Endothelial cell of umbilical vein (primary cell): ENCODE measurements at regions not wholly inside any gene's neighbourhood (a gene's known extent, or its start where the extent isn't known, plus 50 kb on each side); places are given as distances from the start of the nearest gene placed in this dataset.
"Not testable (repeated sequence)": the region's sequence is repeated elsewhere in the genome, so short reads cannot be mapped to it uniquely, and the experiment has no call there.

Experiments used
- BruUV-seq: library from RNA; stranded (reverse); fragments of 400-500 nt; replicated peaks from 2 replicates; lab custom pipeline; 2021; lab: Mats Ljungman, UMichigan
- CTCF ChIA-PET: fragments of 300-600, 350-600 bp; sonication (Branson Sonifier 250); formaldehyde crosslinking; loops from one replicate; lab custom pipeline; 2021; ENCODE audit warnings: antibody characterized with exemption, inconsistent platforms; lab: Charles Lee
- POLR2A ChIA-PET: fragments of 300-600, 350-600 bp; sonication (Branson Sonifier 250); formaldehyde crosslinking; loops from one replicate; lab custom pipeline; 2021; ENCODE audit warnings: antibody characterized with exemption, inconsistent platforms; lab: Charles Lee
- DNase-seq: peaks from one replicate; pipeline ENCODE4 v3.0.0-alpha.2; 2011; ENCODE audit warnings: low read depth, low spot score
- FAIRE-seq: peaks from 2 replicates; lab custom pipeline; 2011; peaks lifted over from hg19 to GRCh38; lab: Jason Lieb, UNC
- H2AFZ ChIP-seq: 2 replicates; pipeline ENCODE4 v1.6.0; 2012; ENCODE audit warnings: low read depth, low read length, control low read depth, inconsistent platforms
- H3K27ac ChIP-seq: 2 replicates; pipeline ENCODE4 v1.5.1; 2011; ENCODE audit warnings: low read depth, mild to moderate bottlenecking, control low read depth, low read length, moderate library complexity; ENCODE audit not compliant: insufficient read depth
- H3K27me3 ChIP-seq, 2 experiments: 2 replicates each; pipeline versions ENCODE4 v1.6.0 to v1.6.1; 2011; ENCODE audit warnings: low read length in 2 of 2, mixed read lengths in 1 of 2; ENCODE audit not compliant: control insufficient read depth in 2 of 2, insufficient read depth in 2 of 2
- H3K36me3 ChIP-seq, 2 experiments: 2 replicates in 1 of 2; 3 replicates in 1 of 2; pipeline ENCODE4 v1.5.1; 2011; ENCODE audit warnings: low read length in 2 of 2, mild to moderate bottlenecking in 1 of 2, moderate library complexity in 1 of 2; ENCODE audit not compliant: control insufficient read depth in 2 of 2, insufficient read depth in 2 of 2; ENCODE audit errors: extremely low read depth in 1 of 2
- H3K4me1 ChIP-seq: 3 replicates; pipeline ENCODE4 v1.5.1; 2011; ENCODE audit warnings: mild to moderate bottlenecking, low read length; ENCODE audit not compliant: control insufficient read depth, insufficient read depth; ENCODE audit errors: extremely low read depth
- H3K4me2 ChIP-seq: 2 replicates; pipeline ENCODE4 v1.6.1; 2011; ENCODE audit warnings: low read length, control low read depth, mixed read lengths; ENCODE audit not compliant: insufficient read depth
- H3K4me3 ChIP-seq, 3 experiments: fragments of 200-600 bp in 1 of 3; sonication (generic), shearing (Covaris generic) in 1 of 3; replicated peaks in 1 of 3; 2 replicates each; pipeline ENCODE4 v1.5.1; 2011 to 2016; ENCODE audit warnings: control low read depth in 3 of 3, low read length in 3 of 3, mild to moderate bottlenecking in 2 of 3, inconsistent platforms in 1 of 3, low read depth in 1 of 3, moderate library complexity in 1 of 3; ENCODE audit not compliant: insufficient read depth in 1 of 3
- H3K79me2 ChIP-seq: 2 replicates; pipeline ENCODE4 v1.6.0; 2012; ENCODE audit warnings: low read length, inconsistent platforms; ENCODE audit not compliant: control insufficient read depth, insufficient read depth
- H3K9ac ChIP-seq: replicated peaks from 2 replicates; pipeline ENCODE3; 2011; ENCODE audit warnings: low read length, control low read depth; ENCODE audit not compliant: insufficient read depth; ENCODE audit errors: extremely low read depth
- H3K9me1 ChIP-seq: replicated peaks from 3 replicates; pipeline ENCODE4 v1.6.0; 2011; ENCODE audit warnings: mild to moderate bottlenecking, low read length; ENCODE audit not compliant: control insufficient read depth, insufficient read depth; ENCODE audit errors: extremely low read depth
- H3K9me3 ChIP-seq: replicated peaks from 2 replicates; pipeline ENCODE4 v1.5.1; 2012; ENCODE audit warnings: low read length, inconsistent platforms; ENCODE audit not compliant: control insufficient read depth, insufficient read depth
- H4K20me1 ChIP-seq: replicated peaks from 2 replicates; pipeline ENCODE3; 2011; ENCODE audit warnings: mild to moderate bottlenecking, low read length; ENCODE audit not compliant: control insufficient read depth, insufficient read depth; ENCODE audit errors: extremely low read depth
- CTCF ChIP-seq, 2 donors: IDR thresholded peaks; 1 replicate in 1 of 2; 2 replicates in 1 of 2; pipeline ENCODE4 v1.5.1; 2011; ENCODE audit warnings: low read length in 2 of 2, mild to moderate bottlenecking in 2 of 2, moderate library complexity in 2 of 2, control low read depth in 1 of 2, inconsistent platforms in 1 of 2, low read depth in 1 of 2; ENCODE audit not compliant: insufficient read depth in 1 of 2; ENCODE audit errors: extremely low read depth in 1 of 2
- EZH2 ChIP-seq: IDR thresholded peaks from 2 replicates; pipeline ENCODE4 v1.6.1; 2012; ENCODE audit warnings: borderline replicate concordance, low read depth, mild to moderate bottlenecking, moderate library complexity, low read length, inconsistent platforms; ENCODE audit not compliant: severe bottlenecking
- FOS ChIP-seq: IDR thresholded peaks from 2 replicates; pipeline ENCODE4 v1.6.1; 2011; ENCODE audit warnings: mild to moderate bottlenecking, low read length, moderate library complexity, borderline replicate concordance; ENCODE audit not compliant: insufficient read depth
- GATA2 ChIP-seq: IDR thresholded peaks from 2 replicates; pipeline ENCODE4 v1.7.0; 2011; ENCODE audit warnings: low read depth, mild to moderate bottlenecking, moderate library complexity, mixed read lengths, low read length; ENCODE audit not compliant: insufficient read length, insufficient read depth
- JUN ChIP-seq: IDR thresholded peaks from 2 replicates; pipeline ENCODE4 v1.6.1; 2011; ENCODE audit warnings: borderline replicate concordance, low read depth; ENCODE audit not compliant: insufficient read length, insufficient read depth
- MAX ChIP-seq: IDR thresholded peaks from 2 replicates; pipeline ENCODE4 v1.6.1; 2011; ENCODE audit not compliant: insufficient read depth, insufficient read length
- MYC ChIP-seq: IDR thresholded peaks from one replicate; pipeline ENCODE4 v1.6.1; 2011; ENCODE audit warnings: mild to moderate bottlenecking, low read depth, low read length
- POLR2A ChIP-seq: IDR thresholded peaks from 2 replicates; pipeline ENCODE4 v1.6.1; 2012; ENCODE audit warnings: low read depth, mild to moderate bottlenecking, control low read depth, low read length
- dilution Hi-C: fragments of 300-500 bp; cut with MboI; formaldehyde crosslinking; loops from one replicate; pipeline ENCODE4 v1.15.0; 2019; ENCODE audit warnings: low sequenced_read_pairs; ENCODE audit not compliant: extremely low pct_ligation_motif_present
- intact Hi-C: fragments of 100-400 bp; cut with micrococcal nuclease; formaldehyde crosslinking; loops from one replicate; pipeline ENCODE4 v1.10.0; 2022

- Histone ChIP-seq H4K20me1 (no peaks in the 10 kb centered on the region), H3K9ac (no peak overlapping the region), H2AFZ (no peak overlapping the region), H3K4me1 (no peaks in the 10 kb centered on the region), H3K4me3 (no peak overlapping the region), H3K9me1 (no peaks in the 10 kb centered on the region), H3K9me3 (no peaks in the 10 kb centered on the region), H3K4me2 (no peak overlapping the region), H3K27ac (no peak overlapping the region), H3K36me3 (no peaks in the 10 kb centered on the region), H3K27me3 (peaks cover 0 to 2% of the 10 kb centered on the region in 2 experiments), H3K79me2 (no peaks in the 10 kb centered on the region)
- POLR2A ChIA-PET = no interaction called here
- TF ChIP-seq FOS (no peak), CTCF (IDR thresholded peaks at IDR 0.05; ENCODE audit: extremely low read depth in 1 of 2, insufficient read depth in 1 of 2, low read depth in 1 of 2, low read length in 2 of 2) (no peak), EZH2 (no peak), GATA2 (no peak), MAX (no peak), MYC (no peak), POLR2A (no peak), JUN (no peak)
- CTCF ChIA-PET = interaction anchor here (1.5 kb wide), 1 partner anchor 11 kb away, joined by 4 read pairs; no protein-coding TSS in a partner anchor
- BruUV-seq = no TSS peak
- FAIRE-seq = no peak
- no peak for DNase-seq
- dilution Hi-C loops = no loop called here
- intact Hi-C loops = no loop called here
Measured at GRCh38 chr1:98515744-98516143, 145.8 kb upstream of the SNX7 start.

GRCh38 chr1:98512216-98512615 lies 149.3 kb upstream of the SNX7 start:
- FAIRE-seq, POLR2A ChIA-PET, H3K4me1 ChIP-seq, H3K9me1 ChIP-seq, H3K4me3 ChIP-seq, intact Hi-C loops, H2AFZ ChIP-seq, H4K20me1 ChIP-seq, H3K4me2 ChIP-seq, dilution Hi-C loops, H3K9ac ChIP-seq, H3K27ac ChIP-seq, H3K36me3 ChIP-seq, H3K27me3 ChIP-seq, H3K9me3 ChIP-seq, BruUV-seq, H3K79me2 ChIP-seq, CTCF ChIA-PET, DNase-seq: not testable (repeated sequence)
